H9 (cell line): ENCODE measurements at regions not wholly inside any gene's neighbourhood (a gene's known extent, or its start where the extent isn't known, plus 50 kb on each side); places are given as distances from the start of the nearest gene placed in this dataset.

Source experiments
- DNase-seq: peaks from one replicate; pipeline ENCODE4 v3.0.0-alpha.2; 2017
- H2AFZ ChIP-seq: one replicate; pipeline ENCODE4 v1.6.1; 2013; ENCODE audit warnings: mild to moderate bottlenecking, low read length, control low read depth, moderate library complexity
- H2AK5ac ChIP-seq: 2 replicates; pipeline ENCODE4 v1.6.1; 2013; ENCODE audit warnings: low read length, control low read depth, mixed read lengths; ENCODE audit not compliant: insufficient read length
- H2BK120ac ChIP-seq: one replicate; pipeline ENCODE4 v1.6.1; 2013; ENCODE audit warnings: low read depth, mild to moderate bottlenecking, low read length, control low read depth, inconsistent platforms; ENCODE audit not compliant: poor library complexity, severe bottlenecking
- H2BK12ac ChIP-seq: 2 replicates; pipeline ENCODE4 v1.6.1; 2013; ENCODE audit warnings: low read length, control low read depth, mixed read lengths, low read depth; ENCODE audit not compliant: insufficient read length
- H2BK15ac ChIP-seq: 2 replicates; pipeline ENCODE4 v1.6.1; 2013; ENCODE audit warnings: low read depth, low read length, control low read depth
- H2BK20ac ChIP-seq: one replicate; pipeline ENCODE4 v1.6.1; 2013; ENCODE audit warnings: low read depth, mild to moderate bottlenecking, low read length, control low read depth, inconsistent platforms; ENCODE audit not compliant: poor library complexity, severe bottlenecking
- H2BK5ac ChIP-seq: 2 replicates; pipeline ENCODE4 v1.6.1; 2013; ENCODE audit warnings: low read length, control low read depth, mixed read lengths; ENCODE audit not compliant: insufficient read length
- H3K14ac ChIP-seq: 2 replicates; pipeline ENCODE4 v1.6.1; 2013; ENCODE audit warnings: low read length, control low read depth; ENCODE audit not compliant: insufficient read depth
- H3K18ac ChIP-seq: 2 replicates; pipeline ENCODE4 v1.6.1; 2013; ENCODE audit warnings: low read depth, mild to moderate bottlenecking, mixed read lengths, low read length, control low read depth; ENCODE audit not compliant: insufficient read length
- H3K23ac ChIP-seq: 2 replicates; pipeline ENCODE4 v1.6.1; 2013; ENCODE audit warnings: low read length, control low read depth, mixed read lengths, low read depth; ENCODE audit not compliant: insufficient read length
- H3K23me2 ChIP-seq: 2 replicates; pipeline ENCODE4 v1.6.1; 2013; ENCODE audit warnings: low read depth, mild to moderate bottlenecking, mixed read lengths, low read length, control low read depth; ENCODE audit not compliant: insufficient read length, poor library complexity, severe bottlenecking
- H3K27ac ChIP-seq: 2 replicates; pipeline ENCODE4 v1.5.1; 2013; ENCODE audit warnings: low read length, control low read depth, mixed read lengths, low read depth; ENCODE audit not compliant: insufficient read length
- H3K27me3 ChIP-seq: 2 replicates; pipeline ENCODE4 v1.6.1; 2013; ENCODE audit warnings: low read length, control low read depth, inconsistent platforms; ENCODE audit not compliant: insufficient read depth
- H3K4ac ChIP-seq: 2 replicates; pipeline ENCODE4 v1.6.1; 2013; ENCODE audit warnings: low read depth, mild to moderate bottlenecking, control low read depth, inconsistent platforms, low read length, moderate library complexity
- H3K4me1 ChIP-seq: 2 replicates; pipeline ENCODE4 v1.6.1; 2013; ENCODE audit warnings: low read length, control low read depth, inconsistent platforms; ENCODE audit not compliant: insufficient read depth
- H3K4me2 ChIP-seq: 2 replicates; pipeline ENCODE4 v1.6.1; 2013; ENCODE audit warnings: low read length, control low read depth, mixed read lengths; ENCODE audit not compliant: insufficient read length, insufficient read depth
- H3K56ac ChIP-seq: 2 replicates; pipeline ENCODE4 v1.6.1; 2013; ENCODE audit warnings: low read depth, mild to moderate bottlenecking, mixed read lengths, low read length, control low read depth; ENCODE audit not compliant: insufficient read length
- H3K79me1 ChIP-seq: 2 replicates; pipeline ENCODE4 v1.6.1; 2013; ENCODE audit warnings: low read depth, mild to moderate bottlenecking, moderate library complexity, low read length, control low read depth, inconsistent platforms; ENCODE audit not compliant: insufficient read depth, poor library complexity, severe bottlenecking
- H3K79me2 ChIP-seq: 2 replicates; pipeline ENCODE4 v1.6.1; 2013; ENCODE audit warnings: low read length, control low read depth, inconsistent platforms; ENCODE audit not compliant: insufficient read depth
- H3K9ac ChIP-seq: 2 replicates; pipeline ENCODE4 v1.6.1; 2013; ENCODE audit warnings: low read length, control low read depth, mixed read lengths; ENCODE audit not compliant: insufficient read length; ENCODE audit errors: extremely low read depth
- H3K9me3 ChIP-seq: one replicate; pipeline ENCODE4 v1.6.1; 2013; ENCODE audit warnings: low read depth, low read length, inconsistent platforms; ENCODE audit not compliant: control insufficient read depth
- H3T11ph ChIP-seq: one replicate; pipeline ENCODE4 v1.6.1; 2013; ENCODE audit warnings: mild to moderate bottlenecking, low read length, control low read depth, inconsistent platforms
- H4K20me1 ChIP-seq: one replicate; pipeline ENCODE4 v1.6.1; 2013; ENCODE audit not compliant: control insufficient read depth, insufficient read length, insufficient read depth
- H4K5ac ChIP-seq: 2 replicates; pipeline ENCODE4 v1.6.1; 2013; ENCODE audit warnings: low read depth, mild to moderate bottlenecking, mixed read lengths, low read length, control low read depth; ENCODE audit not compliant: insufficient read length
- H4K8ac ChIP-seq: replicated peaks from 2 replicates; pipeline ENCODE4 v1.6.1; 2013; ENCODE audit warnings: low read length, control low read depth, mixed read lengths, low read depth; ENCODE audit not compliant: insufficient read length
- H4K91ac ChIP-seq: 2 replicates; pipeline ENCODE4 v1.6.1; 2013; ENCODE audit warnings: low read depth, mild to moderate bottlenecking, moderate library complexity, mixed read lengths, low read length, control low read depth; ENCODE audit not compliant: insufficient read length
- H3K27ac Mint-ChIP-seq, 3 experiments: 2 replicates in 2 of 3; 3 replicates in 1 of 3; pipeline ENCODE4 v1.8.0; 2020 to 2021; ENCODE audit warnings: mixed read lengths in 3 of 3, mild to moderate bottlenecking in 1 of 3, moderate library complexity in 1 of 3
- H3K27me3 Mint-ChIP-seq: 2 replicates; pipeline ENCODE4 v1.8.0; 2021; ENCODE audit warnings: low read depth, mild to moderate bottlenecking, moderate library complexity, mixed read lengths
- H3K36me3 Mint-ChIP-seq, 3 experiments: 2 replicates in 2 of 3; 3 replicates in 1 of 3; pipeline ENCODE4 v1.8.0; 2020 to 2021; ENCODE audit warnings: low read depth in 3 of 3, mixed read lengths in 3 of 3; ENCODE audit not compliant: insufficient read depth in 1 of 3
- H3K4me1 Mint-ChIP-seq, 2 experiments: 2 replicates each; pipeline ENCODE4 v1.8.0; 2020; ENCODE audit warnings: mixed read lengths in 2 of 2
- H3K4me3 Mint-ChIP-seq, 2 experiments: 2 replicates in 1 of 2; 3 replicates in 1 of 2; pipeline ENCODE4 v1.8.0; 2020 to 2021; ENCODE audit warnings: mild to moderate bottlenecking in 2 of 2, mixed read lengths in 2 of 2, moderate library complexity in 1 of 2
- H3K9me3 Mint-ChIP-seq, 2 experiments: 2 replicates in 1 of 2; 3 replicates in 1 of 2; pipeline ENCODE4 v1.8.0; 2020; ENCODE audit warnings: mild to moderate bottlenecking in 2 of 2, mixed read lengths in 2 of 2, moderate library complexity in 1 of 2
- CTCF ChIP-seq: fragments of 200-600 bp; sonication (generic); conservative IDR thresholded peaks from 3 replicates; pipeline ENCODE4 v1.8.0; 2021; ENCODE audit warnings: antibody characterized with exemption, mild to moderate bottlenecking
- WGBS: extraction: QIAGEN DNeasy Blood & Tissue Kit; methylation state at CpG from one replicate; pipeline ENCODE4 v1.1.7; 2013; ENCODE audit warnings: missing lambda C conversion rate, low lambda C conversion rate, mixed read lengths; ENCODE audit not compliant: insufficient read length; ENCODE audit errors: extremely low coverage; 5-methylcytosine and 5-hydroxymethylcytosine counted together

- no peak overlapping the region for H3K56ac ChIP-seq
- H3K36me3 Mint-ChIP-seq = peaks cover 3 to 5% (median 3%) of the 10 kb centered on the region in 3 experiments; a peak in 5 of 7 replicates
- no peak overlapping the region for H3K27ac ChIP-seq
- H3K4me3 Mint-ChIP-seq = no peak overlapping the region
- no peaks in the 10 kb centered on the region for H3K27me3 Mint-ChIP-seq
- DNase-seq = no peak
- no peak for TF ChIP-seq CTCF
- H4K8ac ChIP-seq = no peak overlapping the region
- H3K14ac ChIP-seq = no peak overlapping the region
- no peaks in the 10 kb centered on the region for H3K79me1 ChIP-seq
- H3K79me2 ChIP-seq = no peaks in the 10 kb centered on the region
- no peak overlapping the region for H3K9ac ChIP-seq
- H3K4ac ChIP-seq = no peak overlapping the region
- no peaks in the 10 kb centered on the region for H3K23me2 ChIP-seq
- no peak overlapping the region for H2BK5ac ChIP-seq
- peaks cover 42 to 43% of the 10 kb centered on the region in 2 experiments for H3K4me1 Mint-ChIP-seq
- no peak overlapping the region for H3K4me2 ChIP-seq
- H2BK20ac ChIP-seq = no peak overlapping the region
- H3T11ph ChIP-seq = no peak overlapping the region
- no peak overlapping the region for H2BK120ac ChIP-seq
- no peaks in the 10 kb centered on the region for H3K9me3 ChIP-seq
- H2AFZ ChIP-seq = no peak overlapping the region
- no peak overlapping the region for H3K18ac ChIP-seq
- H4K20me1 ChIP-seq = no peaks in the 10 kb centered on the region
- no CpG with 5 or more reads among the region's 5 CpGs for WGBS
- no peak overlapping the region for H2BK15ac ChIP-seq
- H4K5ac ChIP-seq = no peak overlapping the region
- no peaks in the 10 kb centered on the region for H3K27me3 ChIP-seq
- H2AK5ac ChIP-seq = no peak overlapping the region
- H3K27ac Mint-ChIP-seq = peak overlapping the region in 2 of 3 experiments; percentile 12 to 83; a peak in 3 of 7 replicates
- H3K4me1 ChIP-seq = peaks cover 13% of the 10 kb centered on the region; the same call in 1 of the 2 replicates
- H2BK12ac ChIP-seq = no peak overlapping the region
- peaks cover 3 to 4% of the 10 kb centered on the region in 2 experiments; a peak in 3 of 5 replicates for H3K9me3 Mint-ChIP-seq
- no peak overlapping the region for H3K23ac ChIP-seq
- H4K91ac ChIP-seq = no peak overlapping the region
Measured at GRCh38 chr3:181941250-181941649, 229.5 kb downstream of the SOX2 start.
